Skin epidermis (tissue), 12 donors: ENCODE measurements at regions not wholly inside any gene's neighbourhood (a gene's known extent, or its start where the extent isn't known, plus 50 kb on each side); places are given as distances from the start of the nearest gene placed in this dataset.
"Not testable (repeated sequence)": the region's sequence is repeated elsewhere in the genome, so short reads cannot be mapped to it uniquely, and the experiment has no call there.

Experiments used
- H3K27ac ChIP-seq, 21 experiments: fragments of 200-600 bp; sonication (generic) in 11 of 21; one replicate each; pipeline ENCODE4 v1.5.0; 2020; ENCODE audit warnings: mild to moderate bottlenecking in 3 of 21, inconsistent platforms in 2 of 21, moderate library complexity in 2 of 21
- H3K4me3 ChIP-seq, 7 experiments: fragments of 200-600 bp; sonication (generic) in 2 of 7; one replicate each; pipeline ENCODE4 v1.5.0; 2020; ENCODE audit warnings: inconsistent platforms in 2 of 7, mild to moderate bottlenecking in 2 of 7, moderate library complexity in 1 of 7

GRCh38 chr21:5013455-5014304 lies 5507.7 kb upstream of the TPTE start:
- not testable (repeated sequence) for H3K4me3 ChIP-seq, H3K27ac ChIP-seq

- not testable (repeated sequence) for H3K4me3 ChIP-seq, H3K27ac ChIP-seq
Observed at GRCh38 chr21:5015187-5015586, 5506.2 kb upstream of the TPTE start.

GRCh38 chr21:5019120-5019519 lies 5502.3 kb upstream of the TPTE start:
- H3K27ac ChIP-seq, H3K4me3 ChIP-seq: not testable (repeated sequence)

GRCh38 chr21:5021815-5022214 lies 5499.6 kb upstream of the TPTE start:
- not testable (repeated sequence) for H3K4me3 ChIP-seq

GRCh38 chr21:5022254-5022653 lies 5499.1 kb upstream of the TPTE start:
- H3K27ac ChIP-seq, H3K4me3 ChIP-seq: not testable (repeated sequence)

More at GRCh38 chr21:5021815-5022214, 5499.6 kb upstream of the TPTE start:
- not testable (repeated sequence) for H3K27ac ChIP-seq

GRCh38 chr21:5022748-5023147 lies 5498.6 kb upstream of the TPTE start:
- H3K4me3 ChIP-seq, H3K27ac ChIP-seq: not testable (repeated sequence)

- H3K27ac ChIP-seq, H3K4me3 ChIP-seq: not testable (repeated sequence)
Observed at GRCh38 chr21:5035147-5035546, 5486.2 kb upstream of the TPTE start.

- not testable (repeated sequence) for H3K27ac ChIP-seq, H3K4me3 ChIP-seq
Observed at GRCh38 chr21:5035587-5035986, 5485.8 kb upstream of the TPTE start.

- not testable (repeated sequence) for H3K4me3 ChIP-seq, H3K27ac ChIP-seq
Observed at GRCh38 chr21:5037606-5038331, 5483.6 kb upstream of the TPTE start.

- not testable (repeated sequence) for H3K27ac ChIP-seq, H3K4me3 ChIP-seq
Observed at GRCh38 chr21:5039926-5040325, 5481.5 kb upstream of the TPTE start.

- H3K27ac ChIP-seq, H3K4me3 ChIP-seq: not testable (repeated sequence)
Observed at GRCh38 chr21:5042583-5042982, 5478.8 kb upstream of the TPTE start.

GRCh38 chr21:5044812-5045211 lies 5476.6 kb upstream of the TPTE start:
- H3K27ac ChIP-seq, H3K4me3 ChIP-seq: not testable (repeated sequence)

- H3K4me3 ChIP-seq, H3K27ac ChIP-seq: not testable (repeated sequence)
Observed at GRCh38 chr21:5051303-5052018, 5469.9 kb upstream of the TPTE start.

- H3K27ac ChIP-seq = not testable (repeated sequence)
Observed at GRCh38 chr21:5055027-5055754, 5466.2 kb upstream of the TPTE start.

GRCh38 chr21:5055996-5056962 lies 5465.1 kb upstream of the TPTE start:
- not testable (repeated sequence) for H3K4me3 ChIP-seq, H3K27ac ChIP-seq

More at GRCh38 chr21:5055027-5055754, 5466.2 kb upstream of the TPTE start:
- H3K4me3 ChIP-seq = not testable (repeated sequence)

GRCh38 chr21:5057077-5057476 lies 5464.3 kb upstream of the TPTE start:
- not testable (repeated sequence) for H3K4me3 ChIP-seq, H3K27ac ChIP-seq

- not testable (repeated sequence) for H3K4me3 ChIP-seq, H3K27ac ChIP-seq
Observed at GRCh38 chr21:5060364-5061083, 5460.9 kb upstream of the TPTE start.

- H3K4me3 ChIP-seq, H3K27ac ChIP-seq: not testable (repeated sequence)
Observed at GRCh38 chr21:5064581-5065142, 5456.7 kb upstream of the TPTE start.
